B cell (primary cell): ENCODE measurements at regions not wholly inside any gene's neighbourhood (a gene's known extent, or its start where the extent isn't known, plus 50 kb on each side); places are given as distances from the start of the nearest gene placed in this dataset.

Source experiments
- ATAC-seq: fragments of 200-7000 bp; cut with Tn5 transposase; one replicate; pipeline ENCODE4 v1.10.0; 2021; ENCODE audit warnings: low read depth, mild to moderate bottlenecking, moderate number of reproducible peaks, moderate library complexity
- CTCF ChIA-PET: fragments of 350-600 bp; sonication (Branson Sonifier 250); formaldehyde crosslinking; loops from one replicate; lab custom pipeline; 2021; ENCODE audit warnings: antibody characterized with exemption, inconsistent platforms; lab: Charles Lee
- POLR2A ChIA-PET: fragments of 350-600 bp; sonication (Branson Sonifier 250); formaldehyde crosslinking; loops from one replicate; lab custom pipeline; 2021; ENCODE audit warnings: antibody characterized with exemption; lab: Charles Lee
- DNase-seq: peaks from one replicate; pipeline ENCODE4 v3.0.0; 2013
- H2AFZ ChIP-seq: 2 replicates; pipeline ENCODE4 v1.6.1; 2012; ENCODE audit warnings: mild to moderate bottlenecking, low read depth, low read length; ENCODE audit not compliant: insufficient read depth, poor library complexity, severe bottlenecking
- H3K27ac ChIP-seq, 2 donors: 1 replicate in 1 of 2; 2 replicates in 1 of 2; pipeline ENCODE4 v1.5.1; 2012 to 2013; ENCODE audit warnings: low read length in 2 of 2, mild to moderate bottlenecking in 2 of 2, moderate library complexity in 1 of 2
- H3K27me3 ChIP-seq, 4 experiments: fragments of 200-600 bp in 1 of 4; sonication (generic) in 1 of 4; replicated peaks in 1 of 4; 1 replicate in 2 of 4; 2 replicates in 2 of 4; pipeline versions ENCODE4 v1.6.1 to v1.7.0; 2013 to 2016; ENCODE audit warnings: low read length in 3 of 4, mild to moderate bottlenecking in 2 of 4, mixed read lengths in 1 of 4, moderate library complexity in 1 of 4; ENCODE audit not compliant: insufficient read depth in 4 of 4, control insufficient read depth in 3 of 4; ENCODE audit errors: control extremely low read depth in 1 of 4
- H3K36me3 ChIP-seq, 2 experiments: replicated peaks in 1 of 2; 1 replicate in 1 of 2; 2 replicates in 1 of 2; pipeline versions ENCODE4 v1.6.1 to v1.7.1; 2013; ENCODE audit warnings: low read length in 1 of 2; ENCODE audit not compliant: insufficient read depth in 2 of 2, control insufficient read depth in 1 of 2; ENCODE audit errors: control extremely low read depth in 1 of 2, extremely low read depth in 1 of 2
- H3K4me1 ChIP-seq, 2 donors: fragments of 200-600 bp in 1 of 2; sonication (generic) in 1 of 2; 1 replicate in 1 of 2; 2 replicates in 1 of 2; pipeline versions ENCODE4 v1.5.1 to v1.6.1; 2013 to 2017; ENCODE audit warnings: low read length in 2 of 2; ENCODE audit not compliant: control insufficient read depth in 2 of 2, insufficient read depth in 2 of 2
- H3K4me2 ChIP-seq: replicated peaks from 2 replicates; pipeline ENCODE3; 2012; ENCODE audit warnings: mild to moderate bottlenecking, low read depth, low read length; ENCODE audit not compliant: poor library complexity, severe bottlenecking
- H3K4me3 ChIP-seq, 5 experiments: fragments of 200-600 bp in 1 of 5; sonication (generic) in 1 of 5; 1 replicate in 3 of 5; 2 replicates in 2 of 5; pipeline versions ENCODE4 v1.5.1 to v1.7.0; 2011 to 2016; ENCODE audit warnings: low read length in 4 of 5, mild to moderate bottlenecking in 4 of 5, low read depth in 2 of 5, control low read depth in 1 of 5, moderate library complexity in 1 of 5; ENCODE audit not compliant: insufficient read depth in 1 of 5; ENCODE audit errors: control extremely low read depth in 1 of 5, extremely low read depth in 1 of 5
- H3K79me2 ChIP-seq: fragments of 200-600 bp; sonication (generic); one replicate; pipeline ENCODE4 v1.6.0; 2016; ENCODE audit warnings: low read length; ENCODE audit not compliant: control insufficient read depth, insufficient read depth
- H3K9ac ChIP-seq: fragments of 200-600 bp; sonication (generic); 2 replicates; pipeline ENCODE4 v1.6.1; 2017; ENCODE audit warnings: mild to moderate bottlenecking, low read length, moderate library complexity
- H3K9me3 ChIP-seq, 3 donors: one replicate each; pipeline versions ENCODE4 v1.6.1 to v1.7.1; 2013; ENCODE audit warnings: low read length in 2 of 3; ENCODE audit not compliant: control insufficient read depth in 2 of 3, insufficient read depth in 1 of 3; ENCODE audit errors: control extremely low read depth in 1 of 3
- H4K20me1 ChIP-seq: 2 replicates; pipeline ENCODE4 v1.6.0; 2012; ENCODE audit warnings: mild to moderate bottlenecking, low read length; ENCODE audit not compliant: insufficient read depth, control insufficient read depth, poor library complexity, severe bottlenecking
- H3K27ac Mint-ChIP-seq: one replicate; pipeline ENCODE4 v1.8.0; 2021; ENCODE audit warnings: mixed read lengths
- H3K27me3 Mint-ChIP-seq: one replicate; pipeline ENCODE4 v1.8.0; 2021; ENCODE audit warnings: mixed read lengths
- H3K4me1 Mint-ChIP-seq: one replicate; pipeline ENCODE4 v1.8.0; 2021; ENCODE audit warnings: mixed read lengths
- H3K4me3 Mint-ChIP-seq: one replicate; pipeline ENCODE4 v1.8.0; 2021; ENCODE audit warnings: mixed read lengths
- H3K9me3 Mint-ChIP-seq: one replicate; pipeline ENCODE4 v1.8.0; 2022; ENCODE audit warnings: mixed read lengths; ENCODE audit not compliant: insufficient read depth
- CTCF ChIP-seq: fragments of 200-600 bp; IDR thresholded peaks from one replicate; pipeline ENCODE4 v1.8.0; 2022; ENCODE audit warnings: antibody characterized with exemption, mild to moderate bottlenecking
- EZH2 ChIP-seq: IDR thresholded peaks from 2 replicates; pipeline ENCODE4 v1.6.1; 2012; ENCODE audit warnings: borderline replicate concordance, low read depth, mild to moderate bottlenecking, moderate library complexity, low read length; ENCODE audit not compliant: insufficient read depth, poor library complexity, severe bottlenecking
- WGBS: methylation state at CpG from one replicate; pipeline ENCODE4 v1.1.5; 2013; ENCODE audit warnings: missing lambda C conversion rate; ENCODE audit not compliant: insufficient coverage; 5-methylcytosine and 5-hydroxymethylcytosine counted together
- intact Hi-C: fragments of 100-400 bp; cut with micrococcal nuclease; formaldehyde crosslinking; loops from one replicate; pipeline ENCODE4 v1.10.0; 2022

- Histone ChIP-seq H4K20me1 (no peaks in the 10 kb centered on the region), H3K4me3 (no peak overlapping the region), H3K36me3 (no peaks in the 10 kb centered on the region), H3K27me3 (no peaks in the 10 kb centered on the region), H3K4me1 (no peaks in the 10 kb centered on the region), H2AFZ (no peak overlapping the region), H3K79me2 (no peaks in the 10 kb centered on the region), H3K27ac (no peak overlapping the region), H3K4me2 (no peak overlapping the region), H3K9ac (no peak overlapping the region), H3K9me3 (peaks cover 0 to 6% (median 0%) of the 10 kb centered on the region in 3 donors)
- 74% methylated on average over 3 of the region's 3 CpGs for WGBS
- Mint-ChIP-seq H3K9me3 (peaks cover 4% of the 10 kb centered on the region), H3K4me3 (no peak overlapping the region), H3K27ac (no peak overlapping the region), H3K4me1 (no peaks in the 10 kb centered on the region), H3K27me3 (no peaks in the 10 kb centered on the region)
- ChIA-PET CTCF (no interaction called here), POLR2A (no interaction called here)
- TF ChIP-seq CTCF, result no peak
- TF ChIP-seq EZH2, result no peak
- DNase-seq (no peak), ATAC-seq (no peak)
- intact Hi-C loops, result no loop called here
These were observed 120.1 kb upstream of the SLC13A1 start for GRCh38 chr7:123319911-123320310.

- no peaks in the 10 kb centered on the region for H3K4me1 Mint-ChIP-seq
- Histone ChIP-seq H3K36me3 (no peaks in the 10 kb centered on the region), H3K27me3 (no peaks in the 10 kb centered on the region), H3K4me3 (no peak overlapping the region), H3K4me2 (no peak overlapping the region), H4K20me1 (no peaks in the 10 kb centered on the region), H3K27ac (no peak overlapping the region), H3K79me2 (no peaks in the 10 kb centered on the region), H3K9ac (no peak overlapping the region), H3K4me1 (no peaks in the 10 kb centered on the region), H3K9me3 (no peaks in the 10 kb centered on the region), H2AFZ (no peak overlapping the region)
- no peaks in the 10 kb centered on the region for H3K9me3 Mint-ChIP-seq
- H3K27me3 Mint-ChIP-seq, result no peaks in the 10 kb centered on the region
- ChIA-PET CTCF (no interaction called here), POLR2A (no interaction called here)
- TF ChIP-seq EZH2 (no peak), CTCF (no peak)
- ATAC-seq (no peak), DNase-seq (no peak)
- WGBS, result 25% methylated on average over 1 of the region's 1 CpG
- H3K4me3 Mint-ChIP-seq, result no peak overlapping the region
- no peak overlapping the region for H3K27ac Mint-ChIP-seq
- intact Hi-C loops, result no loop called here
These were observed 115.1 kb upstream of the SLC13A1 start for GRCh38 chr7:123314886-123315285.
